Renal pelvis (tissue), 1 donor: ENCODE measurements at regions not wholly inside any gene's neighbourhood (a gene's known extent, or its start where the extent isn't known, plus 50 kb on each side); places are given as distances from the start of the nearest gene placed in this dataset.

Experiments used
- DNase-seq: peaks from one replicate; pipeline ENCODE4 v3.0.0-alpha.2; 2013

DNA sequence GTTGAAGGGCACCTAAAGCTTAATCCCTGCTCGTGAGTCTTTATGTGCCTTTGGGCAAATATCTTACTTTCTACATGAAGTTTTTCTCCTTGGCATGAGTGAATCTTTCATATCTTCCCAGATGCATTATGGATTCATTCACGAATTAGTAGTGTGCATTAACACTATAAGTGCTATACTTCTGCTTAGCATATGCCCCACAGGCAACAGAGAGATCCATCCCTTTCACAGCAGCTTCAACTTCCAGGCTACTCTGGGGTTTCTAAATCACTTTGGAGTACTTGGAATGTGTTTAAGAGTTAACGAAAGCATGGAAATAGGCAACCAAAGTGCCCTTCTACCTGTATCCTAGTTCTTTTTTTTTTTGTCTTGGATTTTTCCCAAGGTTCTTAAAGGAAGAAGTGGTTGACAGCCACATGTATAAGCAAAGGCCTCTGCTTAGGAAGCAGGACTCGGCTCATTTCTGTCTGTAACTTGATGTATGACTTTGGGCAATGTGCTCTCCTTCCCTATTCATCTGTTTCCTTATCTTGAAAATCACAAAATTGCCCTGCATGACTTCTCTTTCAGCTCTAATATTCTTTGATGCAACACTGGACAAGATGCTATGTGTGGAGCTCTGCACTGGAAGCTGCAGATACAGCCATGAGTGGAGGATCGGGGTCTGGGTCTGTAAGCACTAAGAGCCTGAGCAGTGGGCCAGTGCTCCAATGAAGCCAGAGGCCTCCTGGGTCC is 54.5 kb upstream of the ME3 start:
- DNase-seq: no peak

DNA sequence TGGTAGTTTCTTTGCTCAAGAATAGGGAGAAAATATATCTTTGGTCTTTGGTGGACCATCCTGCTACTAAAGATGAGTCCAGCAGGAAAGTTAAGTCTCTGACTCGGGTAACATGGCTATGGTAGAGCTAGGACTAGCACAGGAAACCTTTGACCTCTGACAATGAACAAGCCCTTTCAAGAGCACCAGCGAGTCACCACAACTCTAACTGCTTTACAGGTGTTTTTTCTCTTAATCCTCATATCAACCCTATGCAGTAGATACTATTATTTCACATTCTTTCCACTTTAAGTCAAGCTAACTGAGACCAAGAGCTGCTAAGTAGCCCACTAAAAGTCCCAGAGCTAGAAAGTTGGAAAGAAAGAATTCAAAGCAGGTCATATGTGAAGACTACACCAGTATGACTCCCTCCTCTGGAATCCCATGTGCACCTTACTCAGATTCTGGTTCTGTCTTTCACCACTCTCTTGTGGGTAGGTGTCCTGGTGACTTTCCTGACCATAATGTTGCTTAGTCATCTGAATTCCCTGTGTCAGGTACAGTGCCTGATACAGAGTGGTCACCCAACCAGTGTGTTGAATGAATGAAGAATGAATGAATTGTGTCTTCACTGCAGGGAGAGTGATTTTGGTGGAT is 53.8 kb upstream of the ME3 start:
- no peak for DNase-seq

DNA sequence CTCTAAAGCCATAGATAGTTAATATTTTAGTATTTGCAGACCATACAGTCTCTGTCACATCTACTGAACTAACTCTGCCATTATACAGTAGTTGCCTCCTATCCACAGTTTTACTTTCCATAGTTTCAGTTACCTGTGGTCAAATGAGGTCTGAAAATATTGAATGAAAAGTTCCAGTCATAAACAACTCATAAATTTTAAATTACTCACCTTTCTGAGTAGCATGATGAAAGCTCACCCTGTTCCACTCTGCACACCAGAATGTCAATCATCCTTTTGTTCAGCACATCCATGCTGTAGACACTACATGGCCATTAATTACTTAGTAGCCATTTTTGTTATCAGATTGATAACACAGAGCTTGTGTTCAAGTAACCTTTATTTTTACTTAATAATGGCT is 51.7 kb upstream of the ME3 start:
- no peak for DNase-seq

DNA sequence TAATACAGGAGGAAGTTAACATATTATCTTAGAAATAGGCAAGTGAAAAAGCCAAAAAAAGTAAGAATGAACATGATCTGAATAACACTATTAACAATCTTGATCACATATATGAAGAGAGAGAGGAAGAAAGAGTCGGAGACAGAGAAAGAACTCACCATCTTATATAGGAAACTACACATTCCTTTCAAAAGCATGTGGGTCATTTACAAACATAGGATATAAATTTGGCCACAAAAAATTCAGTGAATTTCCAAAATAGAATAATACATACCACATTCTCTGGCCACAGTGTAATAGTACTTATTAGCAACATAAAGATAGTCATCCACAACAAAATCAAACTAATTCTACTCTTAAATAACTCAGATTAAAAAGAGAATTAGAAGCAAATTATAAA is 50.9 kb upstream of the ME3 start:
- no peak for DNase-seq

DNA sequence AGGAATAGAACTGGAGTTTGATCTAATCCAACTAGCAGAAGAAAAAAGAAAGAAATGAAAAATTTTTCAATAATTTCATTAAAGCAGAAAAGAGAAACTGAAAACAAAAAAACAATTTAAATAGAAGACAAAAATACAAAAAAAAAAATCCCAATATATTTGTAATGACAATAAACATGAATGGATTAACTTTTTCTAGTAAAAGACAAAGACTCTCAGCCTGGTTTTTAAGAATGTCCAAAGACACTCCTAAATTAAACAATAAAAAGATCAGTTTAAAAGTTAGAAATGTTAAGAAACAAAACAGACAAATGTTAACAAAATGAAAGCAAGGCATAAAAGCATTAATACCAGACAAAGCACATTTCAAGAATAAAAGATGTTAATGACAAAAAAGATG is 50.3 kb upstream of the ME3 start:
- no peak for DNase-seq
